Progenitor cell of endocrine pancreas (in vitro differentiated cells): ENCODE measurements at regions not wholly inside any gene's neighbourhood (a gene's known extent, or its start where the extent isn't known, plus 50 kb on each side); places are given as distances from the start of the nearest gene placed in this dataset.

ENCODE experiments used
- DNase-seq: peaks from one replicate; pipeline ENCODE4 v3.0.0; 2021; ENCODE audit warnings: low spot score; ENCODE audit not compliant: unreplicated experiment
- H3K27ac Mint-ChIP-seq: 2 replicates; pipeline ENCODE4 v1.8.0; 2021; ENCODE audit warnings: mild to moderate bottlenecking, moderate library complexity, mixed read lengths
- H3K27me3 Mint-ChIP-seq: 2 replicates; pipeline ENCODE4 v1.8.0; 2021; ENCODE audit warnings: mixed read lengths
- H3K36me3 Mint-ChIP-seq: 2 replicates; pipeline ENCODE4 v1.8.0; 2022; ENCODE audit warnings: mixed read lengths; ENCODE audit not compliant: insufficient read depth
- H3K4me1 Mint-ChIP-seq: 2 replicates; pipeline ENCODE4 v1.8.0; 2021; ENCODE audit warnings: low read depth, mixed read lengths
- H3K4me3 Mint-ChIP-seq: 2 replicates; pipeline ENCODE4 v1.8.0; 2021; ENCODE audit warnings: low read depth, mild to moderate bottlenecking, moderate library complexity, mixed read lengths
- H3K9me3 Mint-ChIP-seq: 2 replicates; pipeline ENCODE4 v1.8.0; 2021; ENCODE audit warnings: low read depth, mixed read lengths
- CTCF ChIP-seq: fragments of 200-600 bp; sonication (generic); IDR thresholded peaks from one replicate; pipeline ENCODE4 v1.5.0; 2021; ENCODE audit warnings: antibody characterized with exemption, mild to moderate bottlenecking; ENCODE audit not compliant: unreplicated experiment

- TF ChIP-seq CTCF: no peak
- Mint-ChIP-seq H3K4me3 (no peak overlapping the region), H3K4me1 (no peaks in the 10 kb centered on the region), H3K36me3 (no peaks in the 10 kb centered on the region), H3K27me3 (no peaks in the 10 kb centered on the region), H3K9me3 (peaks cover 5% of the 10 kb centered on the region), H3K27ac (no peak overlapping the region)
- DNase-seq: no peak
Measured at GRCh38 chr7:24018331-24018730, 265.7 kb upstream of the NPY start.

- Mint-ChIP-seq H3K9me3 (peaks cover 3% of the 10 kb centered on the region), H3K27ac (no peak overlapping the region), H3K4me3 (no peak overlapping the region), H3K4me1 (no peaks in the 10 kb centered on the region), H3K27me3 (no peaks in the 10 kb centered on the region), H3K36me3 (no peaks in the 10 kb centered on the region)
- no peak for TF ChIP-seq CTCF
- DNase-seq: no peak
Measured at GRCh38 chr7:24019841-24020240, 264.1 kb upstream of the NPY start.

GRCh38 chr7:24024276-24025068 is 259.5 kb upstream of the NPY start:
- no peaks in the 10 kb centered on the region for H3K36me3 Mint-ChIP-seq
- DNase-seq: no peak
- peaks cover 3% of the 10 kb centered on the region for H3K27me3 Mint-ChIP-seq
- no peak for TF ChIP-seq CTCF
- no peak overlapping the region for H3K4me3 Mint-ChIP-seq
- no peaks in the 10 kb centered on the region for H3K9me3 Mint-ChIP-seq
- H3K27ac Mint-ChIP-seq: no peak overlapping the region
- H3K4me1 Mint-ChIP-seq: no peaks in the 10 kb centered on the region

GRCh38 chr7:24025094-24025493 is 258.9 kb upstream of the NPY start:
- TF ChIP-seq CTCF: no peak
- no peaks in the 10 kb centered on the region for H3K9me3 Mint-ChIP-seq
- no peaks in the 10 kb centered on the region for H3K36me3 Mint-ChIP-seq
- no peaks in the 10 kb centered on the region for H3K4me1 Mint-ChIP-seq
- no peak overlapping the region for H3K27ac Mint-ChIP-seq
- no peak overlapping the region for H3K4me3 Mint-ChIP-seq
- peaks cover 3% of the 10 kb centered on the region for H3K27me3 Mint-ChIP-seq
- no peak for DNase-seq

GRCh38 chr7:24025765-24026164 is 258.2 kb upstream of the NPY start:
- Mint-ChIP-seq H3K27me3 (peaks cover 3% of the 10 kb centered on the region), H3K4me1 (no peaks in the 10 kb centered on the region), H3K36me3 (no peaks in the 10 kb centered on the region), H3K27ac (no peak overlapping the region), H3K4me3 (no peak overlapping the region), H3K9me3 (no peaks in the 10 kb centered on the region)
- DNase-seq: no peak
- no peak for TF ChIP-seq CTCF
